ENCODE measurements at regions not wholly inside any gene's neighbourhood (a gene's known extent, or its start where the extent isn't known, plus 50 kb on each side); places are given as distances from the start of the nearest gene placed in this dataset.

DNA sequence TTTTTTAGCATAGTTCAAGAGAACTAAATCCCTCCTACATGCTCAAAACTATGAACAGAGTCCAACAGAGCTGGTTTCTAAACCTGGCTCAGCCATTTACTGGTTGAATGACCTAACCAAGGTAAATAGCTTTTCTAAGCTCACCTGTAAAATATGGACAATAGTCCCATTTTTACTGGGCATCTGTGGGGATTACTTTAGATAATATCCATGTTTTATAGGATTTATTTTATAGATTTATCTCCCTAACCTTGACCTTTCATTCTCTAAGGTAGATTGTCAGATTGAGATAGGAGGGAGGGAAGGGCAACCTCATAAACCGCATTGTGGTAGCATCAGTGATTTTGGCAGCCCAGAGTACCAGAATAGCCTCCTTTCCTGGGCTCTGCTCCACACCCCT lies 178.5 kb upstream of the TOX3 start:
- TF ChIP-seq CTCF (optimal IDR thresholded peaks at IDR 0.05 in 1 of 3, IDR thresholded peaks at IDR 0.05 in 1 of 3, conservative IDR thresholded peaks at IDR 0.05 in 1 of 3; ENCODE audit: extremely low read depth in 1 of 3, insufficient read depth in 2 of 3, low read length in 3 of 3) (no peak), EZH2 (IDR thresholded peaks at IDR 0.05; ENCODE audit: low read length) (no peak)

Data from keratinocyte (primary cell).